ENCODE measurements at regions not wholly inside any gene's neighbourhood (a gene's known extent, or its start where the extent isn't known, plus 50 kb on each side); places are given as distances from the start of the nearest gene placed in this dataset.

GRCh38 chrX:23504895-23505294 is 162.4 kb upstream of the PRDX4 start:
- no peaks in the 10 kb centered on the region for H3K36me3 ChIP-seq (ENCODE audit: insufficient read depth, low read length)
- no peak overlapping the region for H2AFZ ChIP-seq (ENCODE audit: low read length)
- no peaks in the 10 kb centered on the region for H3K4me1 ChIP-seq (ENCODE audit: insufficient read depth, low read length, poor library complexity, severe bottlenecking)
- H4K20me1 ChIP-seq (ENCODE audit: insufficient read depth, low read length, poor library complexity, severe bottlenecking), result no peaks in the 10 kb centered on the region
- H3K9ac ChIP-seq (ENCODE audit: low read depth, low read length, poor library complexity, severe bottlenecking), result no peak overlapping the region
- H3K9me2 ChIP-seq (replicated peaks; ENCODE audit: low read depth, low read length), result no peaks in the 10 kb centered on the region
- no peaks in the 10 kb centered on the region for H3K27me3 ChIP-seq (ENCODE audit: insufficient read depth, low read length, poor library complexity, severe bottlenecking)
- H3K79me2 ChIP-seq (ENCODE audit: insufficient read depth, low read length), result no peaks in the 10 kb centered on the region
- H3F3A ChIP-seq (ENCODE audit: low read depth), result no peaks in the 10 kb centered on the region
- H3K4me3 ChIP-seq (ENCODE audit: low read length, poor library complexity, severe bottlenecking), result no peak overlapping the region
- no peak for TF ChIP-seq EZH2phosphoT487 (IDR thresholded peaks at IDR 0.05; ENCODE audit: borderline replicate concordance)
- TF ChIP-seq CTCF (conservative IDR thresholded peaks at IDR 0.05; ENCODE audit: low read length), result no peak
- H3K4me2 ChIP-seq (ENCODE audit: low read depth, low read length, poor library complexity, severe bottlenecking), result no peak overlapping the region
- no peaks in the 10 kb centered on the region for H3K9me3 ChIP-seq (ENCODE audit: insufficient read depth, low read depth, low read length)

DNA sequence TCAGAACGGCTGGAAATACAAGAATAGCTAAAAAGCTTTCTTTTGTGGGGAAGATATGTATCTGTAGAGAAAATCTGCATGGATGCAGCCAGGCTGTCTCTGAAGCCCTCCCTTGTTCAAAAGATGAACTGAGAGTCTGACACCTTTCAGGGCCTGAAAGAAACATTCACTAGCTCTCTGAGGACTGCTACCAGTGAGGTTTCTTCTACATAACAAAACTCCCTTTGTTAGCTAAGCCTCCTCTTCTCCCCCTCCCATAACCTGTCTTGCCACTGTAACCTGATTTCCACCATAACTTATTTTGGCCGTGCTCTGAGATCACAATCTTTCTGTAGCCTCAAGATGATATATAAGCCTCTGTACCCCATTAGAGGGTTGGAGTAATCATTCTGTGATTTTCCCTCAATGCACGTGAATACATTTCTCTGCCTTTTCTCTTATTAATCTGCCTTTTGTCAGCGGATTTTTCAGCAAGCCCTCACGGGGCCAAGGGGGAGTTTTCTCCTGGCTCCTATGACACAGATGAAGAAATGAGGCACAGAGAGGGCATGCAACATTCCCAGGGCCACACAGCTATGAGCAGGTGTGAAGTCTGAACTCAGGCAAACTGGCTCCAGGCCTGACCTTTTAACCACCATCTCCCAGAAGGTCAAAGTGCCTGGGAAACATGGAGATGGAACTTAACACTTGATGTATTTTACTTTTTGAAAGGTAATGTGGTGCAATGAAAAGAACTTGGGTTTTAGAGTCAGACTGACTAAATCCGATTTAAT is 161.6 kb upstream of the PRDX4 start:
- H2AFZ ChIP-seq (ENCODE audit: low read length), result no peak overlapping the region
- no peak overlapping the region for H3K9ac ChIP-seq (ENCODE audit: low read depth, low read length, poor library complexity, severe bottlenecking)
- no peak overlapping the region for H3K4me2 ChIP-seq (ENCODE audit: low read depth, low read length, poor library complexity, severe bottlenecking)
- no peaks in the 10 kb centered on the region for H4K20me1 ChIP-seq (ENCODE audit: insufficient read depth, low read length, poor library complexity, severe bottlenecking)
- H3K36me3 ChIP-seq (ENCODE audit: insufficient read depth, low read length), result no peaks in the 10 kb centered on the region
- no peaks in the 10 kb centered on the region for H3K9me3 ChIP-seq (ENCODE audit: insufficient read depth, low read depth, low read length)
- H3K4me1 ChIP-seq (ENCODE audit: insufficient read depth, low read length, poor library complexity, severe bottlenecking), result no peaks in the 10 kb centered on the region
- no peaks in the 10 kb centered on the region for H3F3A ChIP-seq (ENCODE audit: low read depth)
- TF ChIP-seq CTCF (conservative IDR thresholded peaks at IDR 0.05; ENCODE audit: low read length) (no peak), EZH2phosphoT487 (IDR thresholded peaks at IDR 0.05; ENCODE audit: borderline replicate concordance) (no peak)
- no peaks in the 10 kb centered on the region for H3K79me2 ChIP-seq (ENCODE audit: insufficient read depth, low read length)
- H3K9me2 ChIP-seq (replicated peaks; ENCODE audit: low read depth, low read length), result no peaks in the 10 kb centered on the region
- H3K27me3 ChIP-seq (ENCODE audit: insufficient read depth, low read length, poor library complexity, severe bottlenecking), result no peaks in the 10 kb centered on the region
- H3K4me3 ChIP-seq (ENCODE audit: low read length, poor library complexity, severe bottlenecking), result no peak overlapping the region

DNA sequence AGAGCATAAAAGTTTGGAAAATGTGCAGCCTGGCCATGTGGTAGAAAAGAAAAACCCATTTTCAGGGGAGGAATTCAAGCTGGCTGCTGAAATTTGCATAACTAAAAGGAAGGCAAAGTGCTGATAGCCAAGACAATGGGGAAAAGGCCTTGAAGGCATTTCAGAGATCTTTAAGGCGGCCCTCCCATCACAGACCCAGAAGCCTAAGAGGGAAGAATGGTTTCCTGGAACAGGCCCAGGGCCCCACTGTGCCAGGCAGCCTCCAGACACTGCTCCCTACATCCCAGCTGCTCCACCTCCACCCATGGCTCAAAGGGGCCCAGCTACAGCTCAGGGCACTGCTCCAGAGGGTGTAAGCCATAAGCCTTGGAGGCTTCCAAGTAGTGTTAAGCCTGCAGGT is 158.0 kb upstream of the PRDX4 start:
- H3K4me2 ChIP-seq (ENCODE audit: low read depth, low read length, poor library complexity, severe bottlenecking), result no peak overlapping the region
- H3K4me3 ChIP-seq (ENCODE audit: low read length, poor library complexity, severe bottlenecking), result no peak overlapping the region
- H3K27me3 ChIP-seq (ENCODE audit: insufficient read depth, low read length, poor library complexity, severe bottlenecking), result no peaks in the 10 kb centered on the region
- H3K9me2 ChIP-seq (replicated peaks; ENCODE audit: low read depth, low read length), result no peaks in the 10 kb centered on the region
- no peaks in the 10 kb centered on the region for H3K4me1 ChIP-seq (ENCODE audit: insufficient read depth, low read length, poor library complexity, severe bottlenecking)
- H3K36me3 ChIP-seq (ENCODE audit: insufficient read depth, low read length), result no peaks in the 10 kb centered on the region
- TF ChIP-seq EZH2phosphoT487 (IDR thresholded peaks at IDR 0.05; ENCODE audit: borderline replicate concordance) (no peak), CTCF (conservative IDR thresholded peaks at IDR 0.05; ENCODE audit: low read length) (no peak)
- H4K20me1 ChIP-seq (ENCODE audit: insufficient read depth, low read length, poor library complexity, severe bottlenecking), result no peaks in the 10 kb centered on the region
- no peak overlapping the region for H2AFZ ChIP-seq (ENCODE audit: low read length)
- no peak overlapping the region for H3K9ac ChIP-seq (ENCODE audit: low read depth, low read length, poor library complexity, severe bottlenecking)
- no peaks in the 10 kb centered on the region for H3K9me3 ChIP-seq (ENCODE audit: insufficient read depth, low read depth, low read length)
- H3F3A ChIP-seq (ENCODE audit: low read depth), result no peaks in the 10 kb centered on the region
- H3K79me2 ChIP-seq (ENCODE audit: insufficient read depth, low read length), result no peaks in the 10 kb centered on the region
